ENCODE measurements at regions not wholly inside any gene's neighbourhood (a gene's known extent, or its start where the extent isn't known, plus 50 kb on each side); places are given as distances from the start of the nearest gene placed in this dataset.

GRCh38 chr18:39721712-39722111 is 2156.1 kb upstream of the CELF4 start:
- intact Hi-C loops (cut with micrococcal nuclease; ENCODE audit: unreplicated experiment) = no loop called here
- Histone ChIP-seq H4K20me1 (ENCODE audit: insufficient read depth, low read length) (no peaks in the 10 kb centered on the region), H2AFZ (ENCODE audit: low read length) (no peak overlapping the region), H3K79me2 (ENCODE audit: insufficient read depth, low read depth, low read length) (no peaks in the 10 kb centered on the region), H3K4me2 (ENCODE audit: low read length) (no peak overlapping the region), H3K4me3 (ENCODE audit: low read depth, low read length, poor library complexity, severe bottlenecking) (no peak overlapping the region), H3K36me3 (ENCODE audit: insufficient read depth, low read length) (no peaks in the 10 kb centered on the region), H3K9me3 (ENCODE audit: low read length) (no peaks in the 10 kb centered on the region), H3K4me1 (ENCODE audit: insufficient read depth, low read length, poor library complexity, severe bottlenecking) (no peaks in the 10 kb centered on the region), H3K9me2 (ENCODE audit: insufficient read depth, low read length) (no peaks in the 10 kb centered on the region), H3K27ac (ENCODE audit: low read depth, low read length, poor library complexity, severe bottlenecking) (no peak overlapping the region)
- ChIA-PET POLR2A (no interaction called here), CTCF (ENCODE audit: unreplicated experiment) (no interaction called here)
- TF ChIP-seq CTCF (conservative IDR thresholded peaks at IDR 0.05; ENCODE audit: low read length) (no peak), EZH2phosphoT487 (IDR thresholded peaks at IDR 0.05; ENCODE audit: borderline replicate concordance, low read depth, low read length) (no peak)
- no peak for DNase-seq (ENCODE audit: low spot score)
- no TSS peak for BruUV-seq (replicated peaks)

- no peak overlapping the region for H3K4me2 ChIP-seq (ENCODE audit: low read length)
- H3K79me2 ChIP-seq (ENCODE audit: insufficient read depth, low read depth, low read length) = no peaks in the 10 kb centered on the region
- BruUV-seq (replicated peaks) = no TSS peak
- H3K36me3 ChIP-seq (ENCODE audit: insufficient read depth, low read length) = no peaks in the 10 kb centered on the region
- H2AFZ ChIP-seq (ENCODE audit: low read length) = no peak overlapping the region
- no peaks in the 10 kb centered on the region for H3K4me1 ChIP-seq (ENCODE audit: insufficient read depth, low read length, poor library complexity, severe bottlenecking)
- ChIA-PET POLR2A (no interaction called here), CTCF (ENCODE audit: unreplicated experiment) (no interaction called here)
- H3K9me3 ChIP-seq (ENCODE audit: low read length) = no peaks in the 10 kb centered on the region
- H3K27ac ChIP-seq (ENCODE audit: low read depth, low read length, poor library complexity, severe bottlenecking) = no peak overlapping the region
- intact Hi-C loops (cut with micrococcal nuclease; ENCODE audit: unreplicated experiment) = no loop called here
- no peaks in the 10 kb centered on the region for H4K20me1 ChIP-seq (ENCODE audit: insufficient read depth, low read length)
- no peaks in the 10 kb centered on the region for H3K9me2 ChIP-seq (ENCODE audit: insufficient read depth, low read length)
- TF ChIP-seq EZH2phosphoT487 (IDR thresholded peaks at IDR 0.05; ENCODE audit: borderline replicate concordance, low read depth, low read length) = no peak
- no peak for TF ChIP-seq CTCF (conservative IDR thresholded peaks at IDR 0.05; ENCODE audit: low read length)
- no peak overlapping the region for H3K4me3 ChIP-seq (ENCODE audit: low read depth, low read length, poor library complexity, severe bottlenecking)
- no peak for DNase-seq (ENCODE audit: low spot score)
Observed at GRCh38 chr18:39713961-39714360, 2148.4 kb upstream of the CELF4 start.

- intact Hi-C loops (cut with micrococcal nuclease; ENCODE audit: unreplicated experiment) = no loop called here
- H4K20me1 ChIP-seq (ENCODE audit: insufficient read depth, low read length) = no peaks in the 10 kb centered on the region
- no TSS peak for BruUV-seq (replicated peaks)
- no peaks in the 10 kb centered on the region for H3K9me3 ChIP-seq (ENCODE audit: low read length)
- TF ChIP-seq CTCF (conservative IDR thresholded peaks at IDR 0.05; ENCODE audit: low read length) = no peak
- TF ChIP-seq EZH2phosphoT487 (IDR thresholded peaks at IDR 0.05; ENCODE audit: borderline replicate concordance, low read depth, low read length) = no peak
- no peaks in the 10 kb centered on the region for H3K4me1 ChIP-seq (ENCODE audit: insufficient read depth, low read length, poor library complexity, severe bottlenecking)
- no peaks in the 10 kb centered on the region for H3K36me3 ChIP-seq (ENCODE audit: insufficient read depth, low read length)
- ChIA-PET POLR2A (no interaction called here), CTCF (ENCODE audit: unreplicated experiment) (no interaction called here)
- no peak overlapping the region for H2AFZ ChIP-seq (ENCODE audit: low read length)
- no peak overlapping the region for H3K4me2 ChIP-seq (ENCODE audit: low read length)
- no peak overlapping the region for H3K27ac ChIP-seq (ENCODE audit: low read depth, low read length, poor library complexity, severe bottlenecking)
- no peak overlapping the region for H3K4me3 ChIP-seq (ENCODE audit: low read depth, low read length, poor library complexity, severe bottlenecking)
- H3K9me2 ChIP-seq (ENCODE audit: insufficient read depth, low read length) = no peaks in the 10 kb centered on the region
- H3K79me2 ChIP-seq (ENCODE audit: insufficient read depth, low read depth, low read length) = no peaks in the 10 kb centered on the region
- DNase-seq (ENCODE audit: low spot score) = no peak
Observed at GRCh38 chr18:39711701-39712100, 2146.1 kb upstream of the CELF4 start.
